HUES64 (cell line): ENCODE measurements at regions not wholly inside any gene's neighbourhood (a gene's known extent, or its start where the extent isn't known, plus 50 kb on each side); places are given as distances from the start of the nearest gene placed in this dataset.

ENCODE experiments used
- H3K27ac ChIP-seq: 2 replicates; pipeline ENCODE4 v1.7.0; 2013; ENCODE audit warnings: low read depth, low read length, inconsistent platforms
- H3K27me3 ChIP-seq: 2 replicates; pipeline ENCODE4 v1.6.1; 2013; ENCODE audit warnings: mild to moderate bottlenecking, low read length; ENCODE audit not compliant: insufficient read depth
- H3K36me3 ChIP-seq: 2 replicates; pipeline ENCODE4 v1.6.1; 2013; ENCODE audit warnings: mild to moderate bottlenecking, low read length; ENCODE audit not compliant: insufficient read depth
- H3K4me1 ChIP-seq: 2 replicates; pipeline ENCODE4 v1.6.1; 2013; ENCODE audit warnings: mild to moderate bottlenecking, low read length, moderate library complexity; ENCODE audit not compliant: insufficient read depth
- H3K4me3 ChIP-seq: 2 replicates; pipeline ENCODE4 v1.5.1; 2013; ENCODE audit warnings: mild to moderate bottlenecking, low read length, moderate library complexity
- H3K9ac ChIP-seq: 2 replicates; pipeline ENCODE4 v1.6.1; 2013; ENCODE audit warnings: mild to moderate bottlenecking, low read depth, low read length
- H3K9me3 ChIP-seq: 2 replicates; pipeline ENCODE4 v1.6.1; 2013; ENCODE audit warnings: low read depth, low read length; ENCODE audit not compliant: insufficient read depth
- WGBS: fragments of 150-250, 120-280 bp; methylation state at CpG from one replicate; pipeline ENCODE4 v1.1.7; 2013; ENCODE audit warnings: missing lambda C conversion rate; 5-methylcytosine and 5-hydroxymethylcytosine counted together

DNA sequence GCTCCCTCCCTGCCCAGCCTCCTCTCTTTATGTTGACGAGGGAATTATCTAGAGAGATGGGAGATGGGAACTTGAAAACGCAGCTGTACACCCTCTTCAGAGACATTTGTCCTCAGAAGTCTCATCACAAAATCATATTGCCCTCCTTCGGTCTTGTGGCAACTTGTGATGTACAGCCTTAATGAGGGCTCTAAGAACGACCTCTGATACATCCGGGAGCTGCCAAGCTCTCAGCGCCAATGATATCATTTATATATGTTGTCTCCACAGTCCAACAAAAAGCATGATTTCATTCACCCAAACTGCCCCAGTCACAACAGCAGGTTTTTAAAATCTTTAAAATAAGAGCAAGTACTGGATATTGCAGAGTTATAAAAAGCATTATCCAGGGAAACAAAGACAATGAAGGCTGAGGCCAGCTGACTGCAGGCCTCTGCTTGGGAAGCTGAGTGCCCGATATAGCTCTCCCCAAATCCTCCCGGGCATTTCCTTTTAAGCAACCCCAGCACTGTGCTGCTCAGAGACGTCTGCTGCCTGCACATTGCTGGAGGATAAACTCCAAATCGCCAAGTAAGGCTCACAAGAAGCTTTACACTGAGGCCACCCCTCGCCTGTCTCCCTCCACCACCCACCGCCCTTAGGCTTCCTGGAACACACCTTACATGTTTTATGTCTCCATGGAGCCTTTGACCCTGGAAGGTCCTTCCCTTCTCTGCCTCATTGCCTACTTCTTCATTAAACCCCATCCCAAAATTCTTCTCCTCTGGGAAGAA lies 236.1 kb downstream of the C1orf94 start:
- Histone ChIP-seq H3K27me3 (no peaks in the 10 kb centered on the region), H3K36me3 (no peaks in the 10 kb centered on the region), H3K4me1 (no peaks in the 10 kb centered on the region), H3K9me3 (no peaks in the 10 kb centered on the region), H3K4me3 (no peak overlapping the region), H3K27ac (no peak overlapping the region), H3K9ac (no peak overlapping the region)
- 91% methylated on average over 11 of the region's 12 CpGs for WGBS

GRCh38 chr1:34415140-34415539 lies 238.4 kb downstream of the C1orf94 start:
- 96% methylated on average over 6 of the region's 6 CpGs for WGBS
- H3K9ac ChIP-seq = no peak overlapping the region
- no peak overlapping the region for H3K27ac ChIP-seq
- no peaks in the 10 kb centered on the region for H3K4me1 ChIP-seq
- no peaks in the 10 kb centered on the region for H3K9me3 ChIP-seq
- H3K27me3 ChIP-seq = no peaks in the 10 kb centered on the region
- H3K36me3 ChIP-seq = no peaks in the 10 kb centered on the region
- H3K4me3 ChIP-seq = no peak overlapping the region

- H3K4me1 ChIP-seq = no peaks in the 10 kb centered on the region
- H3K27me3 ChIP-seq = no peaks in the 10 kb centered on the region
- H3K9ac ChIP-seq = no peak overlapping the region
- WGBS = 92% methylated on average over 3 of the region's 3 CpGs
- no peak overlapping the region for H3K27ac ChIP-seq
- H3K4me3 ChIP-seq = no peak overlapping the region
- H3K9me3 ChIP-seq = no peaks in the 10 kb centered on the region
- H3K36me3 ChIP-seq = no peaks in the 10 kb centered on the region
Measured at GRCh38 chr1:34418166-34418565, 241.5 kb downstream of the C1orf94 start.

- no peaks in the 10 kb centered on the region for H3K4me1 ChIP-seq
- WGBS = 45% methylated on average over 5 of the region's 5 CpGs
- H3K4me3 ChIP-seq = no peak overlapping the region
- H3K27ac ChIP-seq = no peak overlapping the region
- no peaks in the 10 kb centered on the region for H3K36me3 ChIP-seq
- no peaks in the 10 kb centered on the region for H3K27me3 ChIP-seq
- H3K9ac ChIP-seq = no peak overlapping the region
- no peaks in the 10 kb centered on the region for H3K9me3 ChIP-seq
Measured at GRCh38 chr1:34419663-34420136, 243.0 kb downstream of the C1orf94 start.

DNA sequence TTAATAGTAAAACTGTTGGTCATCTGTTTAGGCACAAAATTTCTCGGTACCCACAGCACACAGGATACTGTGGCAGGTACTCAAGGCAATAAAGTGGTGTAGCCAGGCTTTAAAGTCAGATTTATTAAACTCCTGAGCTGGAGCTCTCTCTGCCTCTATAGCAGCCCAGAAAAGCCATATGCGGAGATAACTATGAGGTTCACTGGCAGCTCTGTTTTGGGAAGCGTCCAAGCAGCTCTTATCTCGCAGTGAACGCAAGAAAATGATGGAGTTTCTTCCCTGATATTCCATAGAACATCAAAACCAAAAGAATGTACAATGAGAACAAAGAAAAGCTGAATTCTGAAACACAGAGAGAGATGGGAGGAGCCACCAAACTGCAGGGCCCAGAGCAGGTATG lies 248.3 kb downstream of the C1orf94 start:
- H3K27me3 ChIP-seq = no peaks in the 10 kb centered on the region
- 91% methylated on average over 5 of the region's 5 CpGs for WGBS
- no peak overlapping the region for H3K4me3 ChIP-seq
- no peaks in the 10 kb centered on the region for H3K4me1 ChIP-seq
- no peaks in the 10 kb centered on the region for H3K36me3 ChIP-seq
- no peaks in the 10 kb centered on the region for H3K9me3 ChIP-seq
- H3K27ac ChIP-seq = no peak overlapping the region
- H3K9ac ChIP-seq = no peak overlapping the region

DNA sequence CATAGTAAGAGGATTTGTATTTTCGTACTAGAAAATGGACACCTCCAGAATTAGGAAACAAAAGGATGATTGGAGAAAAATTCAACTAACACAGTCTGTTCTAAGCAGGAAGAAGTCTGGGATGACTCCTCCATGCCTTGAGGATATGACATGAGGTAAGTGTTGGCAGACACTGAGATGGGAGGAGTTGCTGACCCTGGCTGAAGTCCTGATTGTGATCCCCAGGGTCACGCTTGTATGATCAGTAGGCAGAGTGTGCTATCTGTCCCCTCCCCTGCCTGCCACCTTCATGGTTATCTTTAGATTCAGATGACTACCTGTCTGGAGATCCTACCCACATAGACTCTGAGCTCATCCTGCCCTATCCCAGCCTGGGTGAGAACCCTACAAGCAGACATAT lies 249.1 kb downstream of the C1orf94 start:
- Histone ChIP-seq H3K27me3 (no peaks in the 10 kb centered on the region), H3K4me1 (no peaks in the 10 kb centered on the region), H3K36me3 (no peaks in the 10 kb centered on the region), H3K27ac (no peak overlapping the region), H3K4me3 (no peak overlapping the region), H3K9ac (no peak overlapping the region), H3K9me3 (no peaks in the 10 kb centered on the region)
- 89% methylated on average over 2 of the region's 2 CpGs for WGBS

- Histone ChIP-seq H3K9me3 (no peaks in the 10 kb centered on the region), H3K36me3 (no peaks in the 10 kb centered on the region), H3K27me3 (no peaks in the 10 kb centered on the region), H3K9ac (no peak overlapping the region), H3K27ac (no peak overlapping the region), H3K4me3 (no peak overlapping the region), H3K4me1 (no peaks in the 10 kb centered on the region)
Measured at GRCh38 chr1:34426325-34426896, 249.7 kb downstream of the C1orf94 start.

- Histone ChIP-seq H3K4me1 (no peaks in the 10 kb centered on the region), H3K27me3 (no peaks in the 10 kb centered on the region), H3K27ac (no peak overlapping the region), H3K9me3 (no peaks in the 10 kb centered on the region), H3K36me3 (no peaks in the 10 kb centered on the region), H3K4me3 (no peak overlapping the region), H3K9ac (no peak overlapping the region)
- 93% methylated on average over 4 of the region's 4 CpGs for WGBS
Measured at GRCh38 chr1:34427170-34427569, 250.5 kb downstream of the C1orf94 start.

DNA sequence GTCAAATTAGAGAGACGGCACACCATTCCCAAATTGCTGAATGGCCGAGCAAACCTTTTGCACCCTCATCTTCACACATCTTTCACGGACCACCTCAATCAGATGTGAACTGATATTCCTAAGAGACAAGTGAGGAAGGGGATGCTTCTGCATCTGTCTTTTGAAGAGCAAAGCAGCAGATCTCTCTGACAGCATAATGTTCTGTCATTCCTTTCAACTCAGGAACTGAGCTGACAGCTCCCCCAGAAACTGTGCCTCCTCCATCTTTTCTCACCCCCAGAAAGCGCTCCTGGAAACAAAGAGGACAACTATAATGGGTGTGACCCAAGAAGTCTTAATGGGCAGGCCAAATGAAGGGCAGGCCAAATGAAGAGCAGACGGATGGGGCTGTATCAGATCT lies 256.4 kb downstream of the C1orf94 start:
- Histone ChIP-seq H3K4me1 (no peaks in the 10 kb centered on the region), H3K36me3 (no peaks in the 10 kb centered on the region), H3K27ac (no peak overlapping the region), H3K9me3 (no peaks in the 10 kb centered on the region), H3K9ac (no peak overlapping the region), H3K4me3 (no peak overlapping the region), H3K27me3 (no peaks in the 10 kb centered on the region)
- WGBS = 93% methylated on average over 5 of the region's 5 CpGs

GRCh38 chr1:34436836-34437235 lies 260.1 kb downstream of the C1orf94 start:
- H3K9me3 ChIP-seq = no peaks in the 10 kb centered on the region
- no peak overlapping the region for H3K9ac ChIP-seq
- H3K36me3 ChIP-seq = no peaks in the 10 kb centered on the region
- no peaks in the 10 kb centered on the region for H3K27me3 ChIP-seq
- WGBS = 92% methylated on average over 3 of the region's 3 CpGs
- peaks cover 4% of the 10 kb centered on the region; the same call in 1 of the 2 replicates for H3K4me1 ChIP-seq
- no peak overlapping the region for H3K27ac ChIP-seq
- no peak overlapping the region for H3K4me3 ChIP-seq

DNA sequence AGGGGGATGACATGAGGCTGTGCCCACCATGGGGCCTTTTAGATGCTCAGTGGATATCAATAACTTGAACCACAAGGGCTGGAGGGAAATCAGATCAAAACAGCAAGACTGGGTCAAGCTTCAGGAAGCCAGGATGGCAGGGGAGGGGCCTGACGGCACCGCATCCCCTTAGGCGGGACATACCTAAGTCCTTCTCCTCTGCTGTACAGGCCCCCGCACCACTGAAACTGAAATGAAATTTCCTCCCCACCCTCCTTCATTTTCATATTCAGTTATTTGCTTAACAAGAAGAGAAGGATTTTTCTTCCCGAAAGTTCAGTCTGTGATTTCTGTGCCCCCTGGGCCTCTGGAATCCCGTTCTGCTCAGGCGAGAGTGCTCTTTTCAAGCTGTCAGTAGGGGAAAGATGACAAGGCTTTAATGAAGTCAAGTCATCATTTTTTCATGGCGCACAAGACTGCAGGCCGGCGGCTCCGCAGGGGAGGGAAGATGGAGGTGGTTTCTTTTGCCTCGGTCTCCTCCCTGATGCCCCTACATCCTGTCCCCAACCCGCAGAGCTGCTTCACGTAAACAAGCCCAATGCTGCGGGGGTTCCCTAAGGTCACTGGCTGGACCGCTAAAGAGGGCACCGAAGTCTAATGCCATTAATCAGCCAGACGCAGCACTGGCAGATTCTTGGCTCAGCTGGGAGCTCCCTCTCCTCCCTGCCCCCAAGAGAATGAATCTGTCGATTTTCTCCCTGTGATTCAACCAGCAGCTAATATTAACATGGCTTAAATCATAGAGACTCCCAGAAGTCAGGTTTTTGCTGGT lies 264.8 kb downstream of the C1orf94 start:
- H3K27ac ChIP-seq = no peak overlapping the region
- H3K27me3 ChIP-seq = no peaks in the 10 kb centered on the region
- peaks cover 4% of the 10 kb centered on the region; the same call in 1 of the 2 replicates for H3K4me1 ChIP-seq
- no peak overlapping the region for H3K9ac ChIP-seq
- WGBS = 80% methylated on average over 19 of the region's 19 CpGs
- H3K4me3 ChIP-seq = no peak overlapping the region
- no peaks in the 10 kb centered on the region for H3K36me3 ChIP-seq
- H3K9me3 ChIP-seq = no peaks in the 10 kb centered on the region
